Stimulated activated CD4-positive, alpha-beta T cell treated with anti-CD3 and anti-CD28 coated beads, Interleukin-2, amount 100 ng/mL, for 48 hours (primary cell): ENCODE measurements at regions not wholly inside any gene's neighbourhood (a gene's known extent, or its start where the extent isn't known, plus 50 kb on each side); places are given as distances from the start of the nearest gene placed in this dataset.
A peak's percentile ranks its signal among the peaks of the same experiment; 100 is the strongest.
"Not testable (repeated sequence)": the region's sequence is repeated elsewhere in the genome, so short reads cannot be mapped to it uniquely, and the experiment has no call there.

Experiments used
- DNase-seq, 2 donors: peaks; one replicate each; pipeline ENCODE4 v3.0.0-alpha.2; 2020

- peak in 1 of 2 donors; percentile 13 for DNase-seq
Measured at GRCh38 chr1:38608202-38608864, 251.2 kb downstream of the RRAGC start.

GRCh38 chr1:38607526-38607925 lies 252.0 kb downstream of the RRAGC start:
- no peak for DNase-seq

GRCh38 chr1:38605063-38605462 lies 254.5 kb downstream of the RRAGC start:
- DNase-seq: no peak

GRCh38 chr1:38603907-38604306 lies 255.7 kb downstream of the RRAGC start:
- no peak for DNase-seq

- DNase-seq: no peak
Measured at GRCh38 chr1:38600905-38601304, 258.7 kb downstream of the RRAGC start.

GRCh38 chr1:38600286-38600685 lies 259.3 kb downstream of the RRAGC start:
- DNase-seq: no peak

GRCh38 chr1:38598118-38598517 lies 261.5 kb downstream of the RRAGC start:
- DNase-seq: no peak

GRCh38 chr1:38589036-38589435 lies 270.5 kb downstream of the RRAGC start:
- no peak for DNase-seq

GRCh38 chr1:38587766-38588165 lies 271.8 kb downstream of the RRAGC start:
- DNase-seq: no peak

GRCh38 chr1:38586993-38587646 lies 272.5 kb downstream of the RRAGC start:
- peak; percentile 57 to 62 for DNase-seq

GRCh38 chr1:38585971-38586370 lies 273.6 kb downstream of the RRAGC start:
- no peak for DNase-seq

GRCh38 chr1:38585460-38585859 lies 274.1 kb downstream of the RRAGC start:
- no peak for DNase-seq

GRCh38 chr1:38584448-38585355 lies 274.9 kb downstream of the RRAGC start:
- no peak for DNase-seq

- DNase-seq: not testable (repeated sequence)
Measured at GRCh38 chr1:38583287-38583686, 276.3 kb downstream of the RRAGC start.

GRCh38 chr1:38581396-38581795 lies 278.2 kb downstream of the RRAGC start:
- no peak for DNase-seq

GRCh38 chr1:38580594-38580993 lies 279.0 kb downstream of the RRAGC start:
- DNase-seq: no peak

- no peak for DNase-seq
Measured at GRCh38 chr1:38579056-38579455, 280.5 kb downstream of the RRAGC start.

GRCh38 chr1:38578271-38578951 lies 281.2 kb downstream of the RRAGC start:
- DNase-seq: no peak

GRCh38 chr1:38577937-38578270 lies 281.7 kb downstream of the RRAGC start:
- no peak for DNase-seq

GRCh38 chr1:38577385-38577784 lies 282.2 kb downstream of the RRAGC start:
- no peak for DNase-seq

GRCh38 chr1:38576241-38576640 lies 283.3 kb downstream of the RRAGC start:
- DNase-seq: no peak

GRCh38 chr1:38571726-38572125 lies 287.8 kb downstream of the RRAGC start:
- DNase-seq: no peak

GRCh38 chr1:38570657-38570975 lies 289.0 kb downstream of the RRAGC start:
- no peak for DNase-seq
